ENCODE measurements at regions not wholly inside any gene's neighbourhood (a gene's known extent, or its start where the extent isn't known, plus 50 kb on each side); places are given as distances from the start of the nearest gene placed in this dataset.

DNA sequence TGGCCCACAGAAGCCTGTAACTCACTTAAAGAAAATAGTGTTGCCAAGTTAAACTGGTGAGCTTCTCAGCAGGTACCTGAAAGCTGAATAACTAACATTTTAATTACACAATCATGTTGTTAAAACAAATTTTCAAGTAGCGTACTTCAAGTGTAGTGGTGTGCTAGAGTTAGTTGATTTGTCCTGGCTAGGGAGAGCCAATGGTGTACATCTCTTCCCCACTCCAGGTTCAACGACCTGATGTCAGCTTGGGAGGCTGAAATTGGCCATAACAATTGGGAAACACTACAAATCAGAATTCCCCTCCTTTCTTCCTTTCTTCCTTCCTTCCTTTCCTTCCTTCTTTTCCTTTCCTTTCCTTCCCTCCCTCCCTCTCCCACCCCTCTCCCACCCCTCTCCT is 295.3 kb upstream of the SLC24A2 start:
- TF ChIP-seq, protein P1, sequence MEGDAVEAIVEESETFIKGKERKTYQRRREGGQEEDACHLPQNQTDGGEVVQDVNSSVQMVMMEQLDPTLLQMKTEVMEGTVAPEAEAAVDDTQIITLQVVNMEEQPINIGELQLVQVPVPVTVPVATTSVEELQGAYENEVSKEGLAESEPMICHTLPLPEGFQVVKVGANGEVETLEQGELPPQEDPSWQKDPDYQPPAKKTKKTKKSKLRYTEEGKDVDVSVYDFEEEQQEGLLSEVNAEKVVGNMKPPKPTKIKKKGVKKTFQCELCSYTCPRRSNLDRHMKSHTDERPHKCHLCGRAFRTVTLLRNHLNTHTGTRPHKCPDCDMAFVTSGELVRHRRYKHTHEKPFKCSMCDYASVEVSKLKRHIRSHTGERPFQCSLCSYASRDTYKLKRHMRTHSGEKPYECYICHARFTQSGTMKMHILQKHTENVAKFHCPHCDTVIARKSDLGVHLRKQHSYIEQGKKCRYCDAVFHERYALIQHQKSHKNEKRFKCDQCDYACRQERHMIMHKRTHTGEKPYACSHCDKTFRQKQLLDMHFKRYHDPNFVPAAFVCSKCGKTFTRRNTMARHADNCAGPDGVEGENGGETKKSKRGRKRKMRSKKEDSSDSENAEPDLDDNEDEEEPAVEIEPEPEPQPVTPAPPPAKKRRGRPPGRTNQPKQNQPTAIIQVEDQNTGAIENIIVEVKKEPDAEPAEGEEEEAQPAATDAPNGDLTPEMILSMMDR (tag by site-specific recombination; IDR thresholded peaks at IDR 0.05), result no peak
- TF ChIP-seq ZBTB20 (tag by site-specific recombination; IDR thresholded peaks at IDR 0.05) (no peak), GLI4 (tag by site-specific recombination; IDR thresholded peaks at IDR 0.05) (no peak), TCF7L2 (IDR thresholded peaks at IDR 0.05; ENCODE audit: borderline replicate concordance, low read depth, low read length) (no peak), ZNF146 (tag by site-specific recombination; IDR thresholded peaks at IDR 0.05) (no peak), PRDM1 (tag by site-specific recombination; IDR thresholded peaks at IDR 0.05) (no peak), ZNF169 (tag by site-specific recombination; IDR thresholded peaks at IDR 0.05) (no peak), ZNF24 (tag by site-specific recombination; IDR thresholded peaks at IDR 0.05) (no peak), RBAK (tag by site-specific recombination; IDR thresholded peaks at IDR 0.05) (no peak)
- TF ChIP-seq, protein P2, sequence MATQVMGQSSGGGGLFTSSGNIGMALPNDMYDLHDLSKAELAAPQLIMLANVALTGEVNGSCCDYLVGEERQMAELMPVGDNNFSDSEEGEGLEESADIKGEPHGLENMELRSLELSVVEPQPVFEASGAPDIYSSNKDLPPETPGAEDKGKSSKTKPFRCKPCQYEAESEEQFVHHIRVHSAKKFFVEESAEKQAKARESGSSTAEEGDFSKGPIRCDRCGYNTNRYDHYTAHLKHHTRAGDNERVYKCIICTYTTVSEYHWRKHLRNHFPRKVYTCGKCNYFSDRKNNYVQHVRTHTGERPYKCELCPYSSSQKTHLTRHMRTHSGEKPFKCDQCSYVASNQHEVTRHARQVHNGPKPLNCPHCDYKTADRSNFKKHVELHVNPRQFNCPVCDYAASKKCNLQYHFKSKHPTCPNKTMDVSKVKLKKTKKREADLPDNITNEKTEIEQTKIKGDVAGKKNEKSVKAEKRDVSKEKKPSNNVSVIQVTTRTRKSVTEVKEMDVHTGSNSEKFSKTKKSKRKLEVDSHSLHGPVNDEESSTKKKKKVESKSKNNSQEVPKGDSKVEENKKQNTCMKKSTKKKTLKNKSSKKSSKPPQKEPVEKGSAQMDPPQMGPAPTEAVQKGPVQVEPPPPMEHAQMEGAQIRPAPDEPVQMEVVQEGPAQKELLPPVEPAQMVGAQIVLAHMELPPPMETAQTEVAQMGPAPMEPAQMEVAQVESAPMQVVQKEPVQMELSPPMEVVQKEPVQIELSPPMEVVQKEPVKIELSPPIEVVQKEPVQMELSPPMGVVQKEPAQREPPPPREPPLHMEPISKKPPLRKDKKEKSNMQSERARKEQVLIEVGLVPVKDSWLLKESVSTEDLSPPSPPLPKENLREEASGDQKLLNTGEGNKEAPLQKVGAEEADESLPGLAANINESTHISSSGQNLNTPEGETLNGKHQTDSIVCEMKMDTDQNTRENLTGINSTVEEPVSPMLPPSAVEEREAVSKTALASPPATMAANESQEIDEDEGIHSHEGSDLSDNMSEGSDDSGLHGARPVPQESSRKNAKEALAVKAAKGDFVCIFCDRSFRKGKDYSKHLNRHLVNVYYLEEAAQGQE (tag by site-specific recombination; IDR thresholded peaks at IDR 0.05), result no peak
- TF ChIP-seq, protein P3, sequence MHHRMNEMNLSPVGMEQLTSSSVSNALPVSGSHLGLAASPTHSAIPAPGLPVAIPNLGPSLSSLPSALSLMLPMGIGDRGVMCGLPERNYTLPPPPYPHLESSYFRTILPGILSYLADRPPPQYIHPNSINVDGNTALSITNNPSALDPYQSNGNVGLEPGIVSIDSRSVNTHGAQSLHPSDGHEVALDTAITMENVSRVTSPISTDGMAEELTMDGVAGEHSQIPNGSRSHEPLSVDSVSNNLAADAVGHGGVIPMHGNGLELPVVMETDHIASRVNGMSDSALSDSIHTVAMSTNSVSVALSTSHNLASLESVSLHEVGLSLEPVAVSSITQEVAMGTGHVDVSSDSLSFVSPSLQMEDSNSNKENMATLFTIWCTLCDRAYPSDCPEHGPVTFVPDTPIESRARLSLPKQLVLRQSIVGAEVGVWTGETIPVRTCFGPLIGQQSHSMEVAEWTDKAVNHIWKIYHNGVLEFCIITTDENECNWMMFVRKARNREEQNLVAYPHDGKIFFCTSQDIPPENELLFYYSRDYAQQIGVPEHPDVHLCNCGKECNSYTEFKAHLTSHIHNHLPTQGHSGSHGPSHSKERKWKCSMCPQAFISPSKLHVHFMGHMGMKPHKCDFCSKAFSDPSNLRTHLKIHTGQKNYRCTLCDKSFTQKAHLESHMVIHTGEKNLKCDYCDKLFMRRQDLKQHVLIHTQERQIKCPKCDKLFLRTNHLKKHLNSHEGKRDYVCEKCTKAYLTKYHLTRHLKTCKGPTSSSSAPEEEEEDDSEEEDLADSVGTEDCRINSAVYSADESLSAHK (tag by site-specific recombination; IDR thresholded peaks at IDR 0.05), result no peak

All from HEK293 (cell line).